Panc1 (cell line): ENCODE measurements at regions not wholly inside any gene's neighbourhood (a gene's known extent, or its start where the extent isn't known, plus 50 kb on each side); places are given as distances from the start of the nearest gene placed in this dataset.
"Not testable (repeated sequence)": the region's sequence is repeated elsewhere in the genome, so short reads cannot be mapped to it uniquely, and the experiment has no call there.

Experiments
- ATAC-seq: fragments of 200-7000 bp; cut with Tn5 transposase; 2 replicates; pipeline ENCODE4 v1.9.1; 2020; ENCODE audit warnings: mild to moderate bottlenecking, moderate library complexity
- BruUV-seq: library from RNA; stranded (reverse); fragments of 400-500 nt; replicated peaks from 2 replicates; lab custom pipeline; 2021; lab: Mats Ljungman, UMichigan
- CTCF ChIA-PET: fragments of 300-600 bp; sonication (Branson Sonifier 250); formaldehyde crosslinking; loops from one replicate; lab custom pipeline; 2022; ENCODE audit warnings: antibody characterized with exemption; lab: Charles Lee
- POLR2A ChIA-PET: fragments of 300-600 bp; sonication (Branson Sonifier 250); formaldehyde crosslinking; loops from one replicate; lab custom pipeline; 2022; ENCODE audit warnings: antibody characterized with exemption; lab: Charles Lee
- DNase-seq: peaks from one replicate; pipeline ENCODE4 v3.0.0-alpha.2; 2010; ENCODE audit warnings: low read depth, low spot score
- H3K27ac ChIP-seq: 2 replicates; pipeline ENCODE4 v1.5.1; 2011; ENCODE audit warnings: mild to moderate bottlenecking, low read length, inconsistent platforms
- H3K27me3 ChIP-seq: fragments of 200-500 bp; sonication (Bioruptor generic); 2 replicates; pipeline ENCODE4 v1.6.0; 2014; ENCODE audit warnings: low read length, inconsistent platforms; ENCODE audit not compliant: control insufficient read depth, insufficient read depth
- H3K36me3 ChIP-seq: fragments of 200-500 bp; sonication (Bioruptor generic); 2 replicates; pipeline ENCODE4 v1.5.1; 2014; ENCODE audit warnings: inconsistent platforms, mild to moderate bottlenecking, low read length, moderate library complexity; ENCODE audit not compliant: control insufficient read depth, insufficient read depth
- H3K4me1 ChIP-seq: 2 replicates; pipeline ENCODE4 v1.5.1; 2011; ENCODE audit warnings: inconsistent platforms, mild to moderate bottlenecking, low read length, moderate library complexity; ENCODE audit not compliant: control insufficient read depth, insufficient read depth
- H3K4me3 ChIP-seq, 2 experiments: 2 replicates each; pipeline ENCODE4 v1.5.1; 2011 to 2012; ENCODE audit warnings: low read depth in 2 of 2, low read length in 2 of 2, mild to moderate bottlenecking in 2 of 2, inconsistent platforms in 1 of 2, moderate library complexity in 1 of 2
- H3K9me3 ChIP-seq: fragments of 200-500 bp; sonication (Bioruptor generic); 2 replicates; pipeline ENCODE4 v1.5.1; 2014; ENCODE audit warnings: low read depth, mild to moderate bottlenecking, inconsistent platforms, low read length, moderate library complexity; ENCODE audit not compliant: control insufficient read depth, insufficient read depth
- POLR2AphosphoS5 ChIP-seq: IDR thresholded peaks from 2 replicates; pipeline ENCODE4 v1.6.1; 2012; ENCODE audit warnings: mild to moderate bottlenecking, low read depth, low read length, moderate library complexity
- SIN3A ChIP-seq: IDR thresholded peaks from 2 replicates; pipeline ENCODE4 v1.6.1; 2012; ENCODE audit warnings: low read depth, mild to moderate bottlenecking, low read length, moderate library complexity, borderline replicate concordance; ENCODE audit not compliant: insufficient read depth
- TCF7L2 ChIP-seq: IDR thresholded peaks from 2 replicates; pipeline ENCODE4 v1.6.1; 2011; ENCODE audit warnings: mild to moderate bottlenecking, low read depth, low read length, inconsistent platforms
- in situ Hi-C: cut with HindIII; loops from 2 replicates; pipeline ENCODE4 v1.10.0; 2016; ENCODE audit warnings: low sequenced_read_pairs, low pct_unique_long_range_greater_than_20kb
- intact Hi-C: fragments of 100-400 bp; cut with micrococcal nuclease; formaldehyde crosslinking; loops from one replicate; pipeline ENCODE4 v1.10.0; 2022; ENCODE audit not compliant: unreplicated experiment
- TF ChIP-seq, protein P1 (sequence below), 2 experiments: IDR thresholded peaks; 2 replicates each; pipeline ENCODE4 v1.6.1; 2011 to 2012; ENCODE audit warnings: low read depth in 2 of 2, control low read depth in 1 of 2, low read length in 1 of 2, mild to moderate bottlenecking in 1 of 2, moderate library complexity in 1 of 2; ENCODE audit not compliant: insufficient read depth in 1 of 2
- TF ChIP-seq, protein P2 (sequence below): fragments of 450-650 bp; IDR thresholded peaks from 2 replicates; pipeline ENCODE4 v1.5.1; 2017; ENCODE audit warnings: mild to moderate bottlenecking

DNA sequence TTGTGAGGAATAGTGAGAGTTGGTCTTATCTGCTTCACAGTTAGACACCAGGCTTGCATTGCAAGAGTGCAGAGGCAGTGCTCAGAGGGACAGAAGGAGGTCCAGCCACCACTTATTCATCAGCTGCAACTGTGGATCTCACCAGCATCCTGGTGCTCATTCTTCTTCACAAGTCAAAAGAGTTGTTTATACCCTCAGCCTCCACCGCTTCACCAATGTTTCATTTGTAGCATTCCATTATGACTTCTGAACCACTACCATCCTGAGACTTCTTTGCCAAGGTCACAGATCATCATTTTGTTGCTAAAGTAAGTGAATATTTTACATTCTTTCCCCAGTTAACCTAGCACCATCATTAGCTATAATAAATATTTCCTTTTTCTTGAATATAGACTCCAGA is 230.5 kb upstream of the KITLG start:
- Histone ChIP-seq H3K9me3 (no peaks in the 10 kb centered on the region), H3K27me3 (no peaks in the 10 kb centered on the region), H3K4me1 (no peaks in the 10 kb centered on the region), H3K36me3 (no peaks in the 10 kb centered on the region), H3K4me3 (no peak overlapping the region), H3K27ac (no peak overlapping the region)
- TF ChIP-seq TCF7L2 (no peak), POLR2AphosphoS5 (no peak), SIN3A (no peak)
- TF ChIP-seq, protein P1, sequence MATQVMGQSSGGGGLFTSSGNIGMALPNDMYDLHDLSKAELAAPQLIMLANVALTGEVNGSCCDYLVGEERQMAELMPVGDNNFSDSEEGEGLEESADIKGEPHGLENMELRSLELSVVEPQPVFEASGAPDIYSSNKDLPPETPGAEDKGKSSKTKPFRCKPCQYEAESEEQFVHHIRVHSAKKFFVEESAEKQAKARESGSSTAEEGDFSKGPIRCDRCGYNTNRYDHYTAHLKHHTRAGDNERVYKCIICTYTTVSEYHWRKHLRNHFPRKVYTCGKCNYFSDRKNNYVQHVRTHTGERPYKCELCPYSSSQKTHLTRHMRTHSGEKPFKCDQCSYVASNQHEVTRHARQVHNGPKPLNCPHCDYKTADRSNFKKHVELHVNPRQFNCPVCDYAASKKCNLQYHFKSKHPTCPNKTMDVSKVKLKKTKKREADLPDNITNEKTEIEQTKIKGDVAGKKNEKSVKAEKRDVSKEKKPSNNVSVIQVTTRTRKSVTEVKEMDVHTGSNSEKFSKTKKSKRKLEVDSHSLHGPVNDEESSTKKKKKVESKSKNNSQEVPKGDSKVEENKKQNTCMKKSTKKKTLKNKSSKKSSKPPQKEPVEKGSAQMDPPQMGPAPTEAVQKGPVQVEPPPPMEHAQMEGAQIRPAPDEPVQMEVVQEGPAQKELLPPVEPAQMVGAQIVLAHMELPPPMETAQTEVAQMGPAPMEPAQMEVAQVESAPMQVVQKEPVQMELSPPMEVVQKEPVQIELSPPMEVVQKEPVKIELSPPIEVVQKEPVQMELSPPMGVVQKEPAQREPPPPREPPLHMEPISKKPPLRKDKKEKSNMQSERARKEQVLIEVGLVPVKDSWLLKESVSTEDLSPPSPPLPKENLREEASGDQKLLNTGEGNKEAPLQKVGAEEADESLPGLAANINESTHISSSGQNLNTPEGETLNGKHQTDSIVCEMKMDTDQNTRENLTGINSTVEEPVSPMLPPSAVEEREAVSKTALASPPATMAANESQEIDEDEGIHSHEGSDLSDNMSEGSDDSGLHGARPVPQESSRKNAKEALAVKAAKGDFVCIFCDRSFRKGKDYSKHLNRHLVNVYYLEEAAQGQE (IDR thresholded peaks at IDR 0.05; ENCODE audit: insufficient read depth in 1 of 2, low read depth in 2 of 2, low read length in 1 of 2), result no peak
- TF ChIP-seq, protein P2, sequence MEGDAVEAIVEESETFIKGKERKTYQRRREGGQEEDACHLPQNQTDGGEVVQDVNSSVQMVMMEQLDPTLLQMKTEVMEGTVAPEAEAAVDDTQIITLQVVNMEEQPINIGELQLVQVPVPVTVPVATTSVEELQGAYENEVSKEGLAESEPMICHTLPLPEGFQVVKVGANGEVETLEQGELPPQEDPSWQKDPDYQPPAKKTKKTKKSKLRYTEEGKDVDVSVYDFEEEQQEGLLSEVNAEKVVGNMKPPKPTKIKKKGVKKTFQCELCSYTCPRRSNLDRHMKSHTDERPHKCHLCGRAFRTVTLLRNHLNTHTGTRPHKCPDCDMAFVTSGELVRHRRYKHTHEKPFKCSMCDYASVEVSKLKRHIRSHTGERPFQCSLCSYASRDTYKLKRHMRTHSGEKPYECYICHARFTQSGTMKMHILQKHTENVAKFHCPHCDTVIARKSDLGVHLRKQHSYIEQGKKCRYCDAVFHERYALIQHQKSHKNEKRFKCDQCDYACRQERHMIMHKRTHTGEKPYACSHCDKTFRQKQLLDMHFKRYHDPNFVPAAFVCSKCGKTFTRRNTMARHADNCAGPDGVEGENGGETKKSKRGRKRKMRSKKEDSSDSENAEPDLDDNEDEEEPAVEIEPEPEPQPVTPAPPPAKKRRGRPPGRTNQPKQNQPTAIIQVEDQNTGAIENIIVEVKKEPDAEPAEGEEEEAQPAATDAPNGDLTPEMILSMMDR, result no peak
- CTCF ChIA-PET, result no interaction called here
- BruUV-seq, result no TSS peak
- in situ Hi-C loops (no loop called here), intact Hi-C loops (no loop called here)
- ATAC-seq (no peak), DNase-seq (no peak)
- POLR2A ChIA-PET, result no interaction called here

DNA sequence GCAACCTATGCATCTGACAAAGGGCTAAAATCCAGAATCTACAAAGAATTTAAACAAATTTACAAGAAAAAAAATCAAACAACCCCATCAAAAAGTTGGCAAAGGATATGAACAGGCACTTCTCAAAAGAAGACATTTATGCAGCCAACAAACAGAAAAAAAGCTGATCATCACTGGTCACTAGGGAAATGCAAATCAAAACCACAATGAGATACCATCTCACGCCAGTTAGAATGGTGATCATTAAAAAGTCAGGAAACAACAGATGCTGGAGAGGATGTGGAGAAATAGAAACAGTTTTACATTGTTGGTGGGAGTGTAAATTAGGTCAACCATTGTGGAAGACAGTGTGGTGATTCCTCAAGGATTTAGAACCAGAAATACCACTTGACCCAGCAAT is 229.6 kb upstream of the KITLG start:
- in situ Hi-C loops, DNase-seq, H3K36me3 ChIP-seq, intact Hi-C loops, H3K9me3 ChIP-seq, H3K4me3 ChIP-seq, H3K27me3 ChIP-seq, H3K4me1 ChIP-seq, POLR2A ChIA-PET, H3K27ac ChIP-seq, CTCF ChIA-PET, BruUV-seq, ATAC-seq: not testable (repeated sequence)

DNA sequence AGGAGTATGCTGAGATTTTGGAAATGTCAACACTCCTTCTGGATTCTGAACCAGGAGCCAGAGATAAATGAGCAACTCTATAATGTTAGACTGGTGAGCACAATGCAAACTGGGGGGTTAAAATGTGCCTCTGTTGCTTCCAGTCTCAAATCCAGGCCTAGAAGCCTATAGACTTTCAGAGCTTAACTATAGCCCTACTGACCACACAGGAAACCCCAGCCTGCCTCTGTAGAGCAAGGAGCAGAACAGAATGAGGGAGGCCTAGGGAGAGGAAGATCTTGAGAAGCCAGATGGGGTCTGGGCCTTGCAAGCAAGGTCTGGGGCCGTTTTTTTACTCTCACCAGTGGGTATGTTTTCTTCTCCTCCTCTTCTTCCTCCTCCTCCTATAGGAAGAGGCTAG is 225.4 kb upstream of the KITLG start:
- DNase-seq (no peak), ATAC-seq (no peak)
- ChIA-PET POLR2A (no interaction called here), CTCF (no interaction called here)
- H3K9me3 ChIP-seq, result no peaks in the 10 kb centered on the region
- intact Hi-C loops (no loop called here), in situ Hi-C loops (no loop called here)
- no peaks in the 10 kb centered on the region for H3K36me3 ChIP-seq
- no peaks in the 10 kb centered on the region for H3K4me1 ChIP-seq
- no peak overlapping the region for H3K27ac ChIP-seq
- H3K4me3 ChIP-seq, result no peak overlapping the region
- TF ChIP-seq, protein P1 (IDR thresholded peaks at IDR 0.05; ENCODE audit: insufficient read depth in 1 of 2, low read depth in 2 of 2, low read length in 1 of 2), result no peak
- TF ChIP-seq TCF7L2, result no peak
- TF ChIP-seq POLR2AphosphoS5, result no peak
- TF ChIP-seq SIN3A, result no peak
- TF ChIP-seq, protein P2, result no peak
- H3K27me3 ChIP-seq, result no peaks in the 10 kb centered on the region
- BruUV-seq, result no TSS peak
